ENCODE measurements at regions not wholly inside any gene's neighbourhood (a gene's known extent, or its start where the extent isn't known, plus 50 kb on each side); places are given as distances from the start of the nearest gene placed in this dataset.
A peak's percentile ranks its signal among the peaks of the same experiment; 100 is the strongest.

- no peak for DNase-seq
Measured at GRCh38 chr3:160132226-160132625, 93.0 kb upstream of the C3orf80 start.

- no peak for DNase-seq
Measured at GRCh38 chr3:160133757-160134156, 91.5 kb upstream of the C3orf80 start.

GRCh38 chr3:160134454-160134853, 90.8 kb upstream of the C3orf80 start:
- DNase-seq = no peak

- no peak for DNase-seq
Measured at GRCh38 chr3:160134964-160135363, 90.3 kb upstream of the C3orf80 start.

- DNase-seq = peak; percentile 16 to 61
Measured at GRCh38 chr3:160135851-160136250, 89.4 kb upstream of the C3orf80 start.

- no peak for DNase-seq
Measured at GRCh38 chr3:160136421-160136820, 88.8 kb upstream of the C3orf80 start.

- DNase-seq = no peak
Measured at GRCh38 chr3:160139291-160139690, 85.9 kb upstream of the C3orf80 start.

- DNase-seq = no peak
Measured at GRCh38 chr3:160140756-160141155, 84.5 kb upstream of the C3orf80 start.

GRCh38 chr3:160141485-160142185, 83.6 kb upstream of the C3orf80 start:
- DNase-seq = no peak

GRCh38 chr3:160143482-160143881, 81.7 kb upstream of the C3orf80 start:
- no peak for DNase-seq

- DNase-seq = no peak
Measured at GRCh38 chr3:160150066-160150465, 75.2 kb upstream of the C3orf80 start.

GRCh38 chr3:160150525-160150924, 74.7 kb upstream of the C3orf80 start:
- no peak for DNase-seq

GRCh38 chr3:160152638-160153037, 72.6 kb upstream of the C3orf80 start:
- DNase-seq = no peak

GRCh38 chr3:160154033-160154432, 71.2 kb upstream of the C3orf80 start:
- no peak for DNase-seq

GRCh38 chr3:160154596-160154995, 70.6 kb upstream of the C3orf80 start:
- DNase-seq = no peak

- DNase-seq = no peak
Measured at GRCh38 chr3:160157321-160157720, 67.9 kb upstream of the C3orf80 start.

- DNase-seq = no peak
Measured at GRCh38 chr3:160159341-160159740, 65.9 kb upstream of the C3orf80 start.

- DNase-seq = no peak
Measured at GRCh38 chr3:160159806-160160205, 65.4 kb upstream of the C3orf80 start.

GRCh38 chr3:160161921-160162320, 63.3 kb upstream of the C3orf80 start:
- DNase-seq = no peak

- peak; percentile 83 to 87 for DNase-seq
Measured at GRCh38 chr3:160162440-160162839, 62.8 kb upstream of the C3orf80 start.

GRCh38 chr3:160163229-160163878, 61.9 kb upstream of the C3orf80 start:
- DNase-seq = peak; percentile 5 to 37

GRCh38 chr3:160168246-160168645, 57.0 kb upstream of the C3orf80 start:
- DNase-seq = no peak

- no peak for DNase-seq
Measured at GRCh38 chr3:160169139-160169976, 55.9 kb upstream of the C3orf80 start.

All from NCI-H524 (cell line).